ENCODE measurements at regions not wholly inside any gene's neighbourhood (a gene's known extent, or its start where the extent isn't known, plus 50 kb on each side); places are given as distances from the start of the nearest gene placed in this dataset.

DNA sequence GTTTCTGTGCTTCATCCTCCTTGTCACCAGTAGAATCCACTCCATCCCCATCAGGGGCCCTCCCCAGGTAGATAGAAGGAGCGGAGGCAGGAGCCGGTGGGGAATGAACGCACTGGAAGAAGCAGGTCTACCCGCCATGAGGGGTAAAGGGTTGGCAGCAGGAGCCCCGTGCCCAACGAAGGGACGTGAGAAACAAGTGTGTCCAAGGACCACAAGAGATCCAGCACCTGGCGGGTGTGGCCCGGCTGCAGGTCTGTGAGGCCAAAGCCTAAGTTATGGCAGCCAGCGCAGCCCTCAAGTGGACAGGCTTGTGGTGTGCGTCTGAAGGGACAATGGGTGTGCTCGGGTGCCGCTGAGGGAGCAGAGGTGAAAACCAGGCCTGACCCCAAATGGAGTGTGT lies 94.3 kb downstream of the IRX2 start:
- DNase-seq, result no peak

DNA sequence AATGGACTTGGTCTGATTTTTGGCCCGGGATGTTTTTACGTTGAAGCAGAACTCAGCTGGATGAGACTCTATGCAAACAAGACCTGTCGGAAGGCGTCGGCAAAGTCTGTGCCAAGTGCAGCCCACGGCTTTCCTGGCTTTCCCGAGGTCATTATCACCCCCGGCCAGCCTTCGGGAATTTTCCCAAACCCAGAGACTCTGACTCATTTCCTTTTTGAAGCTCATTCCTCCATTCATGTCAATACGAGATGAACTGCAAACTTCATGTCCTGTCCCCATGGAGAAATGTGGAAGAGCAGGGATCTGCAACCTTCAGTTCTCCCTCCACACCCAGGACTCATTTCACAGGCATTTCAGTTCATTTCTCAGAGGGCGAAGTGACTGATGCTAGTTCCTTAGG lies 95.3 kb downstream of the IRX2 start:
- DNase-seq, result no peak

DNA sequence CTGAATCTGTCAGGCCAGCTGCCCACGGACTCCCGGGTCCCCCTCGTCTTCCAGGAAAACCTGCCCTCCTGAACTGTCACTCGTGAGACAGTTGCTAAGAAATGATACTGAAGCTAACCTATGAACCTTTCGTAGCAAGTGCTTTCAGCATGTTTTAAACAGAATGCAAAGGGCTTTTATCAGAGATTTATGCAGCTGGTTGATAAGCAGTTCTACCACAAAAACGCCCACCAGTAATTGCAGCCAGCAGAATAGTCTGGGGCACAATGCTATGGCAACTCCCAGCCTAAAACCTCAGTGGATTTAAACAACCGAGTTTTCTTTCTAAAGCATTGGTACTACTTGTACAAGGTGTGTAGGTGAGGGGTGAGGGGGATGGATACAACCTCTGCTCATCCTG lies 97.5 kb downstream of the IRX2 start:
- no peak for DNase-seq

DNA sequence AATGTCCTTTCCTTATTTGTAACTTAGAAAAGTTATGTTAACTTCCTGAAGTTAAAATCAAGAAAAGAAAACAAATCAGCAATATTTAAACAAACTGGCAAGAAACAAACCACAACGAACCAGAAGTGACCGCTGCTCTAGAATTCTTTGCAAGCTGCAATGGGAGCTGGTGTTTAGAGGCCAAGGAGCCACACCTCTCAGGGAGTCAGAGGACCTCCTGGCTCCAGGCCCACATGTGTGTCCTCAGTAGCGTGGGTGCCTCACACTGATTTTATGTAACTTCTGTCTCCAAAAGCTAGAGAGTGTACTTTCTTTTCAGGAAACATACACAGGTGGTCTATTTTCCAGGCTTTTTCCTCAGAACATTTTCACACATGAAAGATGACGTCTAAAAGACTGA lies 100.4 kb downstream of the IRX2 start:
- DNase-seq, result no peak

DNA sequence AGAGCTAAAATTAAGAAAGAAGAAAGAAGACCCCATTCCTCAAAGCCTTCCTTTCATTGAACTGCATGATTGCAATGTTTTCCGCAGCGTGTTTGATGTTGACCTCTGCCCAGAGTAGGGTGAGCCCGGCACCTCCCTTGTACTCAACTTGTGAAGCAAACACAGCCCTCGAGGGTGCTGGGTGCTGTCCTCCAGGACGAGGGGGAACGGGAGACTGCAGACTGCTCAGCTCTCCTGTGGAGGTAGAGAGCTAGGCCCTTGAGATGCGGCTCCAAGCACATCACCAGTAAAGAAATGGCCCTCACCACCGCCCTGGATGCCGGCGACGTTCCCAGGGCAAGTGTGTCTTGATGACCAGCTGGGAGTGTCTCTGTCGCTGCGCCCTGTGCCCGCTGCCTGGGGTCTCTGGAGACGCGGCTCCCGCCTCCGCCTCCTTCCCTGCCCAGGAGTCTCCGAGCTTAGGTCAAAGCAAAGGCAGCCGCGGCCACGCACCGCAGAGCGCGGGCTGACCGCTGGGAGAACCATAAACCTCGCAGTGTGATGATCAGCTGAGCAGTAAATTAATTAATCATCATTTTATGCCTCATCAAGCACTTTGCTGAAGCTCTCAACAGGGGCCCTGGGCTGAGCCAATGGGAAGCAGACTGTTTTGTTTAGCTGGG lies 108.7 kb downstream of the IRX2 start:
- no peak for DNase-seq

DNA sequence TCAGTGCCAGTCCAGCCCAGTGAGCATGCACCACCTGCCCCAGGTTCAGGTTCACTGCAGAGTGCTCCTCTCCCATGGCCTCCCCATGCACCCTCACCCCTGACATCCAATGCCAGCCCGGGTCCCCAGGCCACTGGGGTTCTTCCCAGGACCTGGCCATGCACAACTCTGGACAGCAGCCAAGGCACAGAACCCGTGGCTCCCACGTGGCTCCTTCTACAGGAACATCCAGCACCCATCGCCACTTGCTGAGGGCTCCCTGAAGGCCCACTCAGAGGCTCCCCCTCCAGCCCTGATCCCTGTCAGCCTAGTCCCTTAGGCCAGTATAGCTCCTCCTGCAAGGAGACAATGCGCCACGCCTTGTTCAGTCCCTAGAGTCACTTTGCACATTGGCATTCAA lies 110.8 kb downstream of the IRX2 start:
- no peak for DNase-seq

DNA sequence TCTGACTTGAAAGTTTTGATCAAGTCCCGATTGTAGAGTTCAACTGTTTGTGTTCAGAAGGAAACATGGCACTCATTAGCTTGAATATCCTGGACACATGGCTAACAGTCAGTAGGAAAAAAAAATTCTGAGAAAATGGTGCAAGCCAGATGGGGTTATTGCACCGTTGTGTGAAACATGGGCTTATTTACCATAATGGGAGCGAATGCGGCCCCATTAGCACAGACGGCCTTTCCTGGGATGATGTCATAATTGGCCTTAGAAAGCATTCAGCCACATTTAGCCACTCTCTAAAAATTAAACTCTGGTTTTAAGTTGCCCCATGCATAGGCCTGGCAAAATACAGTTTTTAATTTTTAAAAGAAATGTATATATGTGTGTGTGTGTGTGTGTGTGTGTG lies 112.1 kb downstream of the IRX2 start:
- DNase-seq, result no peak

DNA sequence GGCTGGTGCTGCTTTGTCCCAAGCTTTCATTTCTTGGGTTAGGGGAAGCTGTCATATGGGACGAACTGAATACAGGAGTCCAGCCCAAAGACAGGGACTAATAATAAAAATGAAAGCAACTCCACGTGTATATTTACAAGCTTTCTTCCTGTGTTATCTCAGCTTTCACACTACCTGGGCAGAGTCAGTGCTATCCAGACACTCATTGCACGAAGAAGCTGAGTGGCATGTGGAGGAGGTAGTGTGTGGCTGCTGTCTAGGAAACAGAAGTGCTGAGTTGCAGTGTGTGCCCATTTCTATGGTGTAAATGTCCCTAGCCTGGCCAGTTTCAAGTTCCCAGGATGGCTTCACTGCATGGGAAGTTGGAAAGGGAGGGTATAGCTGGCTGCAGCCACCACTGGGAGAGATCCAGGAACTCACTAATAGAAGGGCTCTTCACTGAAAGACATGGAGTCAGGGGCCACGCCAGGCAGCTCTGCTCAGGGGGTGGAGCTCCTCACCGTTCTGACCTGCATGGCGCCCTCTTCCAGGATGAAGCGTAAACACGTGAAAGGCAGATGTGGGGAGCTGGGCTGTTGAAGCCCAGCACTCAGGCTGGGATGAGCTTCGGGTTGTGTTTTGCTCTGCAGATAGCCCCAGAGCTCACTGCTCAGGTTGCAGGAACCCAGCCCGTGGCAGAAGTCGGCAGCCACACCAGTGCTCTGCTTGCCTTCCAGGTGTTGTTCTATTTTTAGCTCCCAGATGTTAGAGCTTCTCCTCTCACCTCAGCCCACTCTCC lies 116.9 kb downstream of the IRX2 start:
- DNase-seq, result no peak

DNA sequence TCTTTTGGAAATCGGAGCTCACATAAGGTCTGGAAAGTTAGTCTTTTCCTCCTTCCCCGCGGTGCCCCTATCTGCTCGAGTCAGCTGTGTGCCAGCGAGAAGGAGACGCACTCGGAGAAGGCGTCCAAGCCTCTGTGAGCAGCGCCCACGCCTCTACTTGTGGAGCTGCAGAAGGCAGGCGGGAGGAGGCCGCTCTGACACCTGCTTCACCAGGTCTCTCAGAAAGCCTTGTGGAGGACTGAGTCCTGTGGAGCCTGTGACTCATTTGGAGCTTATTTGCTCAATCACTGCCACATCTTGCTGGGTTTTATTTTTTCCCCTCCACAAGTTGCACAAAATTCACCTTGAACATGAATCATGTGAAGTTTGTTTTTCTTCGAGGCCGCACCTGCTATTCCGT lies 117.5 kb downstream of the IRX2 start:
- no peak for DNase-seq

DNA sequence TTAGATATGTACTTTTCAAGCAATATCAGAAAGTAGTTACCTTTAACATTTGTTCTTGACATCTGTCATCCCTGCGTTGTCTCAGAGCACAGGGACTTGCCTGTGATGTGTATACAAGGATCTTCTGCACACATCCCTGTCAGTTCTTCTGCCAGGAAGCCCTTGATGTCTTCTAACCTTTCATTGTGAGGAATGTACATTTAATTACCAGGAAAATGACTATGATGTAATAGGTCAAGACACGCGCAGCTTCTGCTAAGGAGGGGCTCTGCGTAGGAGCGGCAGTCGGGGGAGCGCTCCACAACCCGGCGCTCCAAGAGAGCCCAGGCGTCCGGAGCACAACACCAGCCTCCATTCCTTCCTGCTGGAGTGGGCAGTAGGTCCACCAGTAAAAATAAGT lies 119.7 kb downstream of the IRX2 start:
- DNase-seq, result no peak

DNA sequence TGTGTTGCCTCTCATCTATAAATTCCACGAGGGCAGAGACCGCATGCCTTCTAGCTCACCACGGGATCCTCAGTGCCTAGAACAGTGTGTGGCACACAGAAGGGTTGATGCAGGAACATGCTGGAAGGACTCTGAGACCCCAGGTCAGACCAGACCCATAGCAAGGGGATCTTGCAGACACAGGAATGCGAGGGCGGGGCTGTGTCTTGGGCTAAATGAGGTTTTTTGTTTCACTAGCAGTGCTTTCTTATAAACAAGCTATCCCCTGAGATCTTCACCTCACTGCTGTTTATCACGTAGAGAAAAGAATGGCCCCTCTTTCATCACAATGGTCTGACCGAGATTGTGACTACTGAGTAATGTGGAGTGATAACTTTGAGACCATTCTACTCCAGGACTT lies 122.4 kb downstream of the IRX2 start:
- DNase-seq, result no peak

DNA sequence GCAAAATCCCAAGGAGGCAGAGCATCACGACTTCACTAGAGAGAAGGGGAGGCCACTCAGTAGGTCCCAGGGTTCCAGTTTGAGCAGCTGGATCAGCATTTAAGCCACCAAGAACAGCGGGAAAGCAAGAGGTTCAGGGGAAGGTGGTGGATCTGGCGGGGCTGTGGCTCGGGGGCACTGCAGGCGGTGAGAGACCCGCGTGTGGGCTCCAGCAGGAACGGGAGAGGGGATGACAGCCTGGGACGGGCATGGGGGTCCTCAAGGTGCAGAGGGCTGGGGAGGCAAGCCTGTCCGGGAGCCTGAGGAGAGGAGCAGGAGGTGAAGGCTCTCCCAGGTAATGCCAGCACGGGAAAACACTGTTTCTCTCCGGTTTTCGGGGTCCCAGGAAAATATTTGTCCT lies 123.6 kb downstream of the IRX2 start:
- DNase-seq, result no peak

DNA sequence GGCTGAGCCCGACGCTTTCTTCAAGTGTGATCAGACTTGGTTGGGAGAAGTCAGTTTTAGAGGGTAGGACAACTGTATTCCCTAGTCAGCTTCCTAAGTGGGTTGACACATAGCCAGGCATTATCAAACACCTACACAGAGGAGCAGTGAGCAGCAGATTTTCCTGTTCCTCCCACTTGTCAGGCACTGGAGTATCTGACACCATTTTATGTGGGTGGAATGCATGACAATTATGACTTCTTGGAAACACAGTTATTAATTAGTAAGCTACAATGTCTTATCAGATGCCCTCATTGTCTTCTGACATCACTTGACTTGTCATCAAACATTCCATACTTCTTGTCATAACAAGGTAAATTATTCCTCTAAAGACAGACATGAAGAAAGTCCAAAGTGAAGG lies 124.9 kb downstream of the IRX2 start:
- no peak for DNase-seq

DNA sequence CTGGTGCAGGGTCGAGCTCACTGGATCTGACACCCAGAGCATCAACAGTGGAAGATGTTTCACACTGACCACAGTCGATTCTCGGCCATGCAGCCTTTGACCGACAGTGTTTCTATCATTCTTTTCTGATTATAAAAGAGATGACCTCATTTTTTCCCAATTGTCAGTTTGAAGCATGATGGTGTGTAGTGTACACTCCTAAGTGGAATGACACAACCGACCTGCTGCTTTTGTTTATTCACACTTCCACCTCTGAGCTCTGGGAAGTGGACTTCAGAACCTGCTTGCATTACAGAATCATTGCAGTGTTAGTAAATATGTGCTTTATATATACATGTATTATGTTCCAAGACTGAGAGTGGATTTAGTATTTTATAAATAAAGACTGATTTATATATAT lies 128.6 kb downstream of the IRX2 start:
- DNase-seq, result no peak

DNA sequence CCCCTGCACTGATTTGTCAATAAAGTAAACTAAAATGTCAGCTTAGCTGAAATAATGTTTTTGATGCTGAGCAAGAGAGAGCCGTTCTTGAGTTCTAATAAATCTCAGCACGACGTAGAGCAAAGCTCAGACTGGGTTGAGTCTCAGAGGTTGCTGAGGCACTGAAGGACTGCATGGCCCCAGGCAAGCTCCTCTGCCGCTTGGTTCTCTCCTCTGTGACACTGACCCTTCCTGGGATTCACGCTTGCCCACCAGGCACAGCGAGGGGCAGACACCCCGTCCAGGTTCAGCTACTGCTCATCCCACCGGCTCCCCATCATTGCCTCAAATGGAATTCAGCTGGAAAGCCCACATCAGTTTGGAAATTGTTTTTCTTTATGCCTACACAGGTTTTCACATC lies 129.8 kb downstream of the IRX2 start:
- DNase-seq, result no peak

DNA sequence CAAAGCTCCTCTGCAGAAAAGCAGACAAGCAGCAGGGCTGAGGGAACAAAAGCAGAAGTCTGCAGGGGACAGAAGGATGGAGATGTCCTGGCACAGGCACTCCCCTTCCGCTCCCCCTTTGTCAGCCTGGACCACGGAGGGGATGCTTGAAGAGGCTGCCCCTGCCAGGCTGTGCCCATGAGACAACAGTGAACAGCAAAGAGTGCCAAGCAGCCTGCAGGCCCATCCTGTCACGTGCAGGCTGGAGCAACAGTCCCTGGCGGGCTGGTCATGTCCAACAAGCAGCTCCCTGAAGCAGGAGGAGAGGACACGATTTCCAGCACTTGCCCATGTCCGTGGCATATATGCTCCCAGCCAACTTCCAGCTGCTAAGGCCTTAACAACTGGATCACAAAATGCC lies 132.3 kb downstream of the IRX2 start:
- DNase-seq, result no peak

DNA sequence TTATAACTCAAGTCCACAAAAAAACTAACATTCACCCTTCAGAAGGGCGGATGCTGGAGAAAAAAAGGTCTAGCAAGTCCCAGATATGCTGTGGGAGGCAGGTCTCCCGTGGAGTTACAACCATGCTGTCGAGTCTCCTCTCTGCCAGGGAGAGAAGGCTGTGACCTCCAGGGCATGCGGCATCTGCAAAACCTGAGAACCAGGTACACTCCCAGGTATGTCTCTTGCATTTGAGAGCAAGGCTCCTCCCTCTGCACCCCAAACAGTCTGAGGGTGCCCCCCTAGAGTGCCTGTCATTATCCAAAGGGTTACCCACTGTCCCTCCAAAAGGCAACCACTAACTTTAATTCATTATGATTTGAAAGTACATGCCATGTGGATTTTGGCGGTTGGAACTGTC lies 134.0 kb downstream of the IRX2 start:
- DNase-seq, result no peak

DNA sequence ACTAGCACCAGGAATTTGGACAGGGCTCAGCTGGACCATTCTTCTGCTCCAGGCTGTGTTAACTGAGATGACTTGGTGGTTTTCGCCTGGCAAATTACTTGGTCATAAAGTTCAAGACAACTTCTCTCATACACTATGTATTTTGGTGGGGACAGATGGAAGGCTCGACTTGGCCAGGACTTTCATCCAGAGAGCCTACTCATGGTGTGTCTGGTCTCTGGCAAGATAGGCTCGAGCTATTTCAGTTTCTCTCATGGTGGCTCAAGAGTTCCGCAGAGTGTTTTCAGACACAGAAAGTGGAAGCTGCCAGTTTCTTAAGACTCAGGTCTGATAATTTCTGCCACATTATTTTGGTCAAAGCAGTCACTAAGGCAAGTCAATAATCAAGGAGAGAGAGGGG lies 135.6 kb downstream of the IRX2 start:
- no peak for DNase-seq

DNA sequence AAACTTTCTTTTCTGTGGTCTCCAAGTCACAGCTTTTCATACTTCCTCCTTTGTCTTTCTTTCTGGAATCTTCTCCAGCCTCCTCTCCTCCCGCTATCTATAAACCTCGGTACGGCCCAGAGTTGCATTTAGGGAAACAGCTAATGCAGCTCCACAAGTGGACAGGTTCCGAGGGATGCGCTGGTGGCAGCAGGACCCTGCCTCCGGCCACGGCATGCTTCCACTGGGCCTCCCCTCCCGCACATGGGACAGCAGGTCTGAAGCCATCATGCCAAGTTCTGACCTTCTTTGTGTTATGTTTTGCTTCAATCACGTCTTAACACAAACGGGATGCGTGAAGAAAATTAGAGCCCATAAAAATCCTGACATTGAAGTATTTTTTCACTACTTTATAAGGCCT lies 136.9 kb downstream of the IRX2 start:
- no peak for DNase-seq

DNA sequence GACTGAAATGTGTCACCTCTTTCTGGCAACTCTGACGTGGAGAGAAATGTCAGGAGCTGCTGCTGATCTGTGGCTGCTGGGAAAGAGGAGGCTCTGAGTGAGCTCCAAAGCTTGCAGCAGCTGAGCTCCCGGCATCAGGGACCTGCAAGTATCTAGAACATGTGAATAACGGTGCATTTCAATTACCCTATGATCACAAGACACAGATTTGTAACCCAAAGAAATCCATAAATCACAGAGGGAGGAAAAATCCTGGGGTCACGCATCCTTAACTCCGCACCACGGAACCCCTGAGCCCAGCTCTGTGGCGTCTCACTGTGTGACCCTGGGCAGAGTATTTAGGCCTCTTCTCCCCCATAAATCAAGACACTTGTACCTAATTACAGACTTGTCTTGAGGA lies 139.8 kb downstream of the IRX2 start:
- DNase-seq, result no peak

DNA sequence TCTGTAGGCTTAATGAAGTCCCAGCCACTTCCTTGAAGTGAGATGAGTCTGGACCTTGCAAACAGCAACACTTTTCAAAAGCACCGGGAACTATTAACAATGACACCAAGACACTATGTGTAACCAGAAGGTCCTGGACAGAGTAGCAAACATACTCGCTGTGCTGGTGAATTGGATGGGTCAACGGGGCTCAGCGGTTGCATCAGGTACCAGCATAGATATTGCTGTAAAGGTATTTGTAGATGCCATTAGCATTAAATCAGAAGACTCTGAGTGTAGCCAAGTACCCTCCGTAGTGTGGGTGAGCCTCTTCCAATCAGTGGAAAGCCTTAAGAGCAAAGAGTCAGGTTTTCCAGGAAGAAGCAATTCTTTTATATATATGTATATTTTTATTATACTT lies 140.5 kb downstream of the IRX2 start:
- DNase-seq, result no peak

DNA sequence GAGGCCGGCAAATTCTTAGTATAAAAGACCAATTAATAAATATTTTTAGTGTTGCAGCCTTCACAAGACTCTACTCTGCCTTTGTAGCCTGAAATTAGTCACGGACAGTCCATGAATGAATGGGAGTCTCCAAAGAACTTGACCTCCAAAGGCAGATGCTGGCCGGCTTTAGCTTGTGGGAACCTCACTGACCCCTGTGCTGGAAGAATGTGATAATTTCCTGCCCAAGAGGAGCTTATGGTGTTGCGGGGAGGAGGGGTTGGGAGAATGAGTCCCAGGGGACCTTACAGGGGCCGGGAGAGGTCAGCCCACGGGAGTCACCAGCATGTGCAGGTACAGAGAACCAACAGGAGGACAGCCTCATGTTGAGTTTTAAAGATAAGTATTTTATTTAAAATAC lies 143.1 kb downstream of the IRX2 start:
- no peak for DNase-seq

DNA sequence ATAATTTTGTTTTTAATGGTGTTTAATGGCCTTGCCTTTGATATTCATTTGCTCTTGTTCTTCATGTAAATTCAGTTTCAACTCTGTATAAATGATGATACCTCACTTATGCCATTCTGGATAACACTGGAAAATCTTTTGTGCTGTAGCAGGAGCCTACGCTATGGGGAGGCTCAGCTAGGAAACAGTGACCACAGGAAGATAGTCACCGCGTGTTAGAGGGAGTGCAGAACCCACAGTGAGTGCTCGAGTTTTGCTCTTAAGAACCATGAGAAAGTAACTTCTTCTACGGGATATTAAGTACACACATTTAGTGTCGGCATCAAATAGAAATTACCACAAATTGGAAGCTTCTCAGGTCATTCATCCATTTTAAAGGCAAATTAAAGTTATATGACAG lies 143.9 kb downstream of the IRX2 start:
- no peak for DNase-seq

DNA sequence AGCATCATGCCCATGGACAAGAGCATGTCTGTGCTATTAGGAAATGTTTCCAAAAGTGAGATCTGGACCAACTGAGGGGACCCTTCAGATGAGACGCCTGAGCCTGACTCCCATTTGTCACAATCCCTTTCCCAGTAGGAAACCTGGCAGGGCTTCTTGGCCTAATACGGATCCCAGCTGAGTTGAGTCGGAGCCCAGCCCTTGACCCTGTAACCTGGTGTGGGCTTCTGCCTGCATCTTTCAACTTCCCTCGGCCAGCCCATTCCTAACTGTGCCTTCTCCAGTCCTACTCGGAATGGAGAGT lies 148.3 kb downstream of the IRX2 start:
- DNase-seq, result no peak
